Pancreas (tissue), 10 donors: ENCODE measurements at regions not wholly inside any gene's neighbourhood (a gene's known extent, or its start where the extent isn't known, plus 50 kb on each side); places are given as distances from the start of the nearest gene placed in this dataset.

Experiments used
- ATAC-seq, 4 donors: fragments of 200-7000 bp; cut with Tn5 transposase; one replicate each; pipeline versions ENCODE4 v1.8.0 to v1.9.1; 2020; ENCODE audit warnings: mild to moderate bottlenecking in 4 of 4, moderate library complexity in 4 of 4
- DNase-seq, 6 donors: peaks; one replicate each; pipeline ENCODE4 v3.0.0-alpha.2; 2020
- FAIRE-seq: peaks from 2 replicates; lab custom pipeline; 2012; peaks lifted over from hg19 to GRCh38; lab: Jason Lieb, UNC
- H3K27ac ChIP-seq, 4 donors: fragments of 200-600 bp; sonication (generic); 1 replicate in 3 of 4; 2 replicates in 1 of 4; pipeline versions ENCODE4 v1.5.0 to v1.8.0; 2020
- H3K27me3 ChIP-seq, 4 donors: fragments of 200-600 bp; one replicate each; pipeline ENCODE4 v1.8.0; 2021
- H3K36me3 ChIP-seq, 3 donors: fragments of 200-600 bp; sonication (generic) in 1 of 3; one replicate each; pipeline versions ENCODE4 v1.5.0 to v1.8.0; 2020 to 2021
- H3K4me1 ChIP-seq, 3 donors: fragments of 200-600 bp; one replicate each; pipeline ENCODE4 v1.8.0; 2021
- H3K4me3 ChIP-seq, 4 donors: fragments of 200-600 bp; sonication (generic) in 2 of 4; one replicate each; pipeline versions ENCODE4 v1.5.0 to v1.8.0; 2020 to 2021
- H3K9me3 ChIP-seq, 4 donors: fragments of 200-600 bp; one replicate each; pipeline ENCODE4 v1.8.0; 2021
- CTCF ChIP-seq, 4 donors: fragments of 200-600 bp; sonication (generic) in 3 of 4; IDR thresholded peaks; one replicate each; pipeline versions ENCODE4 v1.5.0 to v1.8.0; 2021; ENCODE audit warnings: antibody characterized with exemption in 4 of 4
- WGBS, 2 donors: extraction: QIAGEN DNeasy Blood & Tissue Kit; methylation state at CpG; one replicate each; pipeline ENCODE4 v1.1.7; 2013; 5-methylcytosine and 5-hydroxymethylcytosine counted together
- intact Hi-C, 3 donors: fragments of 100-400 bp; cut with DNase I; formaldehyde crosslinking; loops; one replicate each; pipeline versions ENCODE4 v1.11.1 to v1.14.2; 2022
- donor health status: healthy with polysubstance abuse.
- donor health status: DM: no; HTN: no; CAD: no; lungs with moderate emphysema.
- donor health status: DM: no; HTN: no; CAD: no.
- donor health status: control.
- donor health status: control.
- donor health status: Bipolar disorder and iron deficiency.
- donor health status: DM: yes; HTN: yes; CAD: no.
- donor health status: DM: no; HTN: no; CAD: no.
- donor health status: DM: no; HTN: no; CAD: no.
- donor health status: DM: yes; HTN: yes; CAD: no.

GRCh38 chr10:70952921-70953320 is 64.6 kb upstream of the PCBD1 start:
- intact Hi-C loops = no loop called here
- ATAC-seq = no peak

GRCh38 chr10:70954381-70955176 is 66.2 kb upstream of the PCBD1 start:
- ATAC-seq = no peak
- no peak for TF ChIP-seq CTCF (IDR thresholded peaks at IDR 0.05)
- WGBS, 2 donors = 70 to 73% methylated on average over 13 of the region's 13 CpGs
- no peak overlapping the region for H3K4me3 ChIP-seq
- H3K9me3 ChIP-seq = no peaks in the 10 kb centered on the region
- intact Hi-C loops = no loop called here
- no peaks in the 10 kb centered on the region for H3K36me3 ChIP-seq
- no peak for FAIRE-seq
- H3K4me1 ChIP-seq = no peaks in the 10 kb centered on the region
- DNase-seq = no peak
- no peaks in the 10 kb centered on the region for H3K27me3 ChIP-seq
- no peak overlapping the region for H3K27ac ChIP-seq

More at GRCh38 chr10:70952921-70953320, 64.6 kb upstream of the PCBD1 start:
- TF ChIP-seq CTCF (IDR thresholded peaks at IDR 0.05) = no peak
- no peak for FAIRE-seq
- WGBS, 2 donors = 87% methylated on average over 5 of the region's 5 CpGs
- Histone ChIP-seq H3K27ac (no peak overlapping the region), H3K27me3 (no peaks in the 10 kb centered on the region), H3K9me3 (no peaks in the 10 kb centered on the region), H3K4me1 (no peaks in the 10 kb centered on the region), H3K36me3 (no peaks in the 10 kb centered on the region), H3K4me3 (no peak overlapping the region)
- DNase-seq = no peak

- Histone ChIP-seq H3K4me3 (no peak overlapping the region), H3K27me3 (no peaks in the 10 kb centered on the region), H3K9me3 (no peaks in the 10 kb centered on the region), H3K27ac (no peak overlapping the region), H3K4me1 (no peaks in the 10 kb centered on the region), H3K36me3 (no peaks in the 10 kb centered on the region)
- WGBS, 2 donors = 58 to 61% methylated on average over 7 of the region's 7 CpGs
- ATAC-seq = no peak
- intact Hi-C loops = no loop called here
- FAIRE-seq = no peak
- no peak for DNase-seq
- no peak for TF ChIP-seq CTCF (IDR thresholded peaks at IDR 0.05)
Observed at GRCh38 chr10:70956029-70956759, 67.8 kb upstream of the PCBD1 start.

- H3K4me1 ChIP-seq = no peaks in the 10 kb centered on the region
- no peaks in the 10 kb centered on the region for H3K36me3 ChIP-seq
- no peak overlapping the region for H3K4me3 ChIP-seq
- FAIRE-seq (no peak), ATAC-seq (no peak), DNase-seq (no peak)
- H3K27ac ChIP-seq = no peak overlapping the region
- WGBS, 2 donors = 80 to 89% methylated on average over 3 of the region's 3 CpGs
- intact Hi-C loops = no loop called here
- no peaks in the 10 kb centered on the region for H3K27me3 ChIP-seq
- TF ChIP-seq CTCF (IDR thresholded peaks at IDR 0.05) = no peak
- H3K9me3 ChIP-seq = no peaks in the 10 kb centered on the region
Observed at GRCh38 chr10:70958396-70958795, 70.0 kb upstream of the PCBD1 start.

- H3K4me1 ChIP-seq = no peaks in the 10 kb centered on the region
- no peaks in the 10 kb centered on the region for H3K9me3 ChIP-seq
- TF ChIP-seq CTCF (IDR thresholded peaks at IDR 0.05) = no peak
- FAIRE-seq = no peak
- no peak overlapping the region for H3K4me3 ChIP-seq
- intact Hi-C loops = no loop called here
- ATAC-seq = no peak
- no peaks in the 10 kb centered on the region for H3K36me3 ChIP-seq
- no peak overlapping the region for H3K27ac ChIP-seq
- no peak for DNase-seq
- WGBS, 2 donors = 90% methylated on average over 2 of the region's 2 CpGs
- H3K27me3 ChIP-seq = no peaks in the 10 kb centered on the region
Observed at GRCh38 chr10:70960316-70960715, 72.0 kb upstream of the PCBD1 start.
